NCI-H2081 (cell line): ENCODE measurements at regions not wholly inside any gene's neighbourhood (a gene's known extent, or its start where the extent isn't known, plus 50 kb on each side); places are given as distances from the start of the nearest gene placed in this dataset.

ENCODE experiments used
- DNase-seq, 2 experiments: peaks; one replicate each; lab custom pipeline; 2025; lab: John Stamatoyannopoulos, UW

DNA sequence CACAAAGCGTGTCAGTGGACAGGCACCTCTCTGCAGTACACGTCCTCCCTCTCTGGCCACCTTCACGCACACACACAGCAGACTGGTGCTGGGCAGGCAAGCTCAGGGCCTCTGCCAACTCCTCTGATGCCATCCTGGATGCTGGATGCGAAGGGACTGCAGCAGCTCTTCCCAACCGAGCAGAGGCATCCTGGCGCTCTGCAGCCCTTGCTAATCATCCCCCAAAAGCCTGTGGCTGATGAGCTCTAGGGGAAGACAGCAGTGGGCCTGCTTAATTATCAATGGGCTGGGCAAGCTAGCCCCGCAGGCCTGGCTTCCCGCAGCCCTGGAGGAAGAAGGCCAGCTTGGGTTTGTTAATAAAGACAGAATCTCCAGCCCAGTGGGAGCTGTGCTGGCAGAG, 71.3 kb upstream of the TEX51 start:
- no peak for DNase-seq

DNA sequence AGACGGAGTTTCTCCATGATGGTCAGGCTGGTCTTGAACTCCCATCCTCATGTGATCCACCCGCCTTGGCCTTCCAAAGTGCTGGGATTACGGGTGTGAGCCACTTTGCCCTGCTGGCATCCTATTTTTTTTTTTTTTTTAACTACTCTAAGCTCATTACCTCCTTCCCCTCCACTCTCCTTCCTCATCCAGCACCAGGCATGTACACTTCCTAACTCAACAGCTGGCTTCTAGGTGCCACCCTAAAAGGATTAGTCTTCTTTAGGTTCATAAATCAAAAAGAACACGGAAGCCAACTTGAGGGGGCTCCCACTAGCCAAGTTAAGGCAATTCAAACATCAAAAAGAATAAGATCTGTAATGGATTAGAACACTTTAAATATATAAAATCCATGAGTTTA, 70.6 kb upstream of the TEX51 start:
- no peak for DNase-seq

DNA sequence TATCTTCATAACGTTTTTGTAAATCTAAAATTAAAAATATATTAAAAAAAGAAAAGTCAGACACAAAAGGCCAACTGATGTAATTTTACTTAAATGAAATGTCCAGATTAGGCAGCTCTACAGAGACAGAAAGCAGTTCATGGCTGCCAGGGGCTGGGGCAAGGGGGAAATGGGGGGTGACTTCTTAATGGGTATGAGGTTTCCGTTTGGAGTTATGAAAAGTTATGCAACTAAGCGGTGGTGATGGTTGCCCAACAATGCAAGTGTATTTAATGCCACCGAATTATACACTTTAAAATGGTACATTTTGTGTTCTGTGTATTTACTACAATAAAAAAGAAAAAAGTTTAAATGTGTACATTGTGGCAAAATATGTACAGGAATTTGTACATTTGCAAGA, 70.2 kb upstream of the TEX51 start:
- no peak for DNase-seq

DNA sequence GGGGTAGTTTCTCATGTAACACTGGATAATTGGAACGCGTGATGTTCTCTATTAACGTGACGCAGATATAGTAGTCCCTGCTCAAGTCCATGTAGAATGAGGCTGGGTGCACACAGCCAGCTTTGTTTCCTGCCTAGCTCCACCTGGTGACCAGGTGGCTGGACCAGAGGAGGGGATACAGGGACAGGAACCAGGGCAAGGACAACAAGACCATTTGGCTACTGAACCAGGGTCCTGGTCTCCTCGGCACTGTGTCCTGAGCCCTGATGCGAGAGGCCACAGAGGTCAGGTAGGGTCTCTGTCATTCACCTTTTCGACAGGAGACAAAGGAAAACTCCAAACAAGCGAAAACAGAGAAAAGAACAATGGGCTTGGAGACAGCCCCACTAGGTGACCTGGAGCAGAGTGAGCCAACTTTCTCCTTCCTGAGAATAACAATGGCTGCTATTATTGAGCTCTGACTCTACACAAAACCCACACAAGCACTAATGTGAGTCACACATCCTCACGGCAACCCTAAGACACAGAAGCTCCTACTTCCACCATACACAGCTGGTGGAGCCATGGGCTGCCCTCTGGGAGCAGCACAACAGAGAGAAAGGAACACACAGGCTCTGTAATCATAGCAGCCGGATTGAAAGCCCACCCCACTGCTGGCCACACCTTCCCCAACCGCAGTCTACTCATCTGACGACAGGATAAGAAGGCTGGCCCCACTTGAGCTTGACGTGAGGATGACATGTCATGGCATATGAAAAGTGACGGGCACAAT, 67.3 kb upstream of the TEX51 start:
- no peak for DNase-seq

DNA sequence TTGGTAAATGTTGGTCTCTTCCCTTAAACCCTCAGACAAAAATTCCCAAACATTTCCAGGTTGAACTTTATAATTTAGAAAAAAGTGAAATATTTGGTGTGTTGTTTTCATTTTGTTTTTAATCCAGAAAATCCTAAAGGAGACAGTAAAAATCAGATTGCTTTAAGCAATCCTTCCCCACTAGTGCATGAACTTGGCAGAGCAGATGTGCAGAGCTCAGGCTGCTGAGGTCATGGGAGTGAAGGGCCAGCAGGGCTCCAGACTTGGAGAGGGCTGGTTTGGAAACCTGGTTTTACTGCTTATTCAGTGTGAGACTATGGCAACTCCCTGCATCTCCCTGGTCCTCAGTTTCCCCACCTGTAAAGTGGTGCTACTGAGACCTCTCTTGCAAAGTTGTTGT, 66.7 kb upstream of the TEX51 start:
- DNase-seq = no peak

DNA sequence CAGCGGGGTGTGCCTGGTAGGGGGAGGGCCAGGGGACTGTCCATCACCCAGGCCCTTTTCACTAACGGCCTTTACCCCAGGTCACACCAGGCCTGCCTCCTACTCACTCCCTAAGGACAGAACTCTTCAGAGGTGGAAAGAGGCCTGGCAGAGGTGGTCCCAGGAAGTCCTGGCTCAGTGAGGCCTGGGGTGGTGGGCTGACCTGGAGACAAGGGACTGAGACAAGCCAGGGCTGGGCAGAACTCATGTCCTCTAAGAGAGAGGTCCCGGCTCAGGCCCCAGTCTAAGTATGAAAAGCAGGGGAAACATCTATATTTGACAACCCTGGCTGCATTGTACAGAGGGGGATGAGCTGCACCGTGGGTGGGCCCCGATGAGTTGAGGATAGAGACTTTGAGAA, 65.9 kb upstream of the TEX51 start:
- no peak for DNase-seq

DNA sequence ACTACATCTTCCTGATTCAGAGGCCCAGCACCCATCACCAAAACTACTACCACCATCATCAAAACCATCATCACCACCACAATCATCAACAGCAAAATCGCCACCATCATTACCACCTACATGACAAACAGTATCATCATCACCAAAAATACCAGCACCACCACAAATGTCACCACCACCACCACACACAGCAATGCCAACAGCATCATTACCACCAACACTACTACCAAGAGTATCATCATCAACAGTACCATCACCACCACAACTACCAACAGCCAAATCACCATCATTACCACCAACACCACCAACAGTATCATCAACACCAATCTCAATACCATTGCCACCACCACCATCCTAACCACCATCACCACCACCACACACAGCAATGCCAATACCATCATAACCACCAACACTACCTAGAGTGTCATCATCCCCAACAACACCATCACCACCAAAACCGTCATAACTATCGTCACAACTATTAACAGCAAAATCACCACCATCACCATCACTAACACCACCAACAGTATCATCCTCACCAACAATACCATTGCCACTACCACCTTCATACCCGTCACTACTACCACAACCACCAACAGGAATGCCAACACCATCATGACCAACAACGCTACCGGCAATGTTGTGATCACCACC, 64.6 kb upstream of the TEX51 start:
- DNase-seq = no peak

DNA sequence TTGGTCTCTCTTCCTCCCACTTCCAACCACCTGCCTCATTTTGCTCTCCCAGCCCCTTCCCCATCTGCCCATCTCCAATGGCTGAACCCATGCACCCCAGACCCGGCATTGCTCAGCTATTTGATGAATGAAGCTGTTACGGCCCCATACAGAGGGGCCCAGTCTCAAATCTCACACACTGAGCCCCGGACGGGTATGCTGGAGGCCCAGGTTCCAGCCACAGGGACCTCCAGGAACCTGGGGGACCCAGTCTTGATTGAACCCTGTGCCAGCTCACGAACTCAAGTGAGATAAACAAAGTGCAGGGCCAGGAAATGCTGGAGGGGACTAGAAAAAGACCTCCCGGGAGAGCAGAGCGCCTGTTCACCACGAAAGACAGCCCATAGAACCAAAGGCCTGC, 63.4 kb upstream of the TEX51 start:
- no peak for DNase-seq

DNA sequence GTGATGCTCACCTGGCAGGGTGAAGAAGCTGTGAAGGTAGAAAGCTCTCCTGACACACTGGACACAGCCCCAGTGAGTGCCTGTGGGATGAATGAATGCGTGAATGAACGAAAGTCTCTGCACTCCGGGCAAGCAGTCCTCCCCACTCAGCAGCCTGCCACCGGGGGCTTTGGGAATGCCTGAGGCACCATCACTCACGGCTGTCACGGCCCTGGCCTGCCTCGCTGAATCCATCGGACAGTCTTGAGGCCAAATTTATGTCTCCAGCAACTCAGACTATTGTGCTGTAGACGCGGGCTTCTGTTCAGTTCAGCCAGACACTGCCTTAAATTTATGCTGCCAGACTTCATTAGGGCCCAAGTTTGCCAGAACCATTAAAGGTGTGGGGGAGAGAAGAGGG, 62.9 kb upstream of the TEX51 start:
- DNase-seq = no peak

DNA sequence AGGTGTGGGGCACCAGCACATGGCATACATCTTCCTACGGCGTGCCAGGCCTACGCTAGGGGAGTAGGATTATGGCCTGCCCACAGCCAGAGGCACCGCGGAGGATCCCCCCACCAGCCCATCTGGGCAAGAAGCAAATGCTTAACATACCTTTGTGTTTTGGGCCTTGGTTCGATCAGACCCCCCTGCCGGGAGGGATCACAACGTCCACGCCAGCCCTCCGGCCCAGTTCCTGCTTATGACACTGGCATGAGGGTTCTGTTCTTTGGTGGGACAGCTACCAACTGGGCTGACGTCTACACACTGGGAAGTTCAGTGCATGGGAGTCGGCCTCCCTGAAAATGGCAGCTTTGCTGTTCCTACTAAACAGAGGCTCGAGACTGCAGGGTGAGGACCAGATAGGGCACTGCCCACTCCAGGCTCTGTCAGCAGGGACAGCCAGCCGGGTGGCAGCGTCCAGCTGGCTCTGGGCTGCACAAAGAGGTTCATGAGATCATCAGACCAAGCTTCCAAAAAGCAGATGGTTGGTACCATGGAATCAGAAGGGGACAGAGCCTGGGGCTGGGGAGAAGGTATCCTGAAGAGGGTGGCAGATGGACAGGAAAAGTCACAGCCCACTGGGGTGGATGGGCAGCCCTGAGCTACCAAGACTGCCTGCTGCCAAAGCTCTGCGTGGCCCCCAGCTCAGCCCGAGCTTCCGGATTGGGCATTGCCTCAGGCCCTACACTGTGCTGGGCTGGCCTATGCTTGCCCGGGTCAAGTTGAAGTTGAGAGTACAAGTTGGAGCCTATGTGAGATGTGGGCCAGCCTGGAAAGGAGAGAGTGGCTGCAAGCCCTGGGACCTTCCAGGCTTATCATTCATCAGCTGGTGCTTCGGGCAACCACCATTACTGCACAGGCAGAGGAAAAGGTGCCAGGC, 61.7 kb upstream of the TEX51 start:
- no peak for DNase-seq

DNA sequence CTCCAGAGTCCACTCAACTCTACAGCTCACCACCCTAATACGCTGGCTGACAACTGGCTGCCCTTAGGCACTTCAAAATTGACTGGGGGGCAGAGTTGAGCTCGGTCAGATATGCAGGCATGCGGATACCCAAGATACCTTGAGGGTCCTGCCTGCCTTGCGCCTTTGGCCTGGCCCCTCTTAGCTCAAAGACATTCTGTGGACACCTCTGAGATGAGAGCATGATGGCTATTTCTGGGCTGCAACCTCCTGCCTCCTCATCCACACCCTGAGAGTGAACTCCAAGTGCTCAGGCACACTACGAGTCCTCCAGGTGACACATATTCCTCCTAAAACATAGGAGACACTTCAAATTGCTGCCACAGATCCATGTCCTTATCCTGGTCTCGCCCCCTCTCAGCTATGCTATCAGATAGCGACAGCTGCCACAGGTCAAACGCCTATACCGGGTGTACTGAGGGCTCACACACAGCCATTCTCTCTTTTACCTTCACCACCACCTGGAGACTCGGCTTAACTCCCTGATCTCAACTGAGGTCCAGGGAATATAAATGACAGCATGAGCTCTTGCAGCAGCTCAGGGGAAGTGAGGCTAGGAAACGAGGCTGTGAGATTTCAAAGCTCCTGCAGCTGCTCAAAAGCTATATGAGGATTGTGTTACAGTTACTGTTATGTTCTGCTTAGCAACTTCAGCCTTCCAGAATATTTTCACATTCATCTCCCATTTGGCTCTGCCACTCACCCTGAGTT, 60.5 kb upstream of the TEX51 start:
- no peak for DNase-seq

DNA sequence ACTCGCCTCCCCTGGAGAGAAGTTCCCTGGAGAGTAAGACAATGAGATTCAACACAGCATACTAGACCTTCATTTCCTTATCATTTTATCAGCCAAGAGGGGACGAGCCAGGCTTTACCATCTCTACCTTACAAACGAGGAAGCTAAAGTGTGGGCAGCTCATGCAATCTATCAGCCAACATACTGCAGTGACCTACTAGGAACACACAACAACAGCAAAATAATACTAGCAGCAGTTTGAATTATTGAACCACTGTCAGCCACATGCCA, 60.0 kb upstream of the TEX51 start:
- DNase-seq = no peak

DNA sequence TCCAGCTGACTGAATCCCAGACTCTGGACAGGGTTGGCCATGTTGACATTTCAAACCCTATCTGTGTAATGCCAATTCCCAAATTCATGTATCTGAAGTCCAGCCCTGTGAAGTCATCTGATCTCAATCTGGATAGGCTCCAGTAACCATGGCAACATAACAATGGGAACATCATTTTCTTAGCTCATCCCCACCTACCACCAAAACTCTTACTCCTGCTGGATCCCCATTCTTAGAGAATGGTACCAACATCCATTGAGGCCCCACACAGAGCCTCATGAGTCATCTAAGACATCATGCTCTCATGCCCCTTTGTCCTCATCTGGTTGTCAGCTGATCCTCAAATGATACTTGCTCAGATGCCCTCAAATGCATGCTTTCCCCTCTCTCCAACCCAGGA, 58.9 kb upstream of the TEX51 start:
- no peak for DNase-seq

DNA sequence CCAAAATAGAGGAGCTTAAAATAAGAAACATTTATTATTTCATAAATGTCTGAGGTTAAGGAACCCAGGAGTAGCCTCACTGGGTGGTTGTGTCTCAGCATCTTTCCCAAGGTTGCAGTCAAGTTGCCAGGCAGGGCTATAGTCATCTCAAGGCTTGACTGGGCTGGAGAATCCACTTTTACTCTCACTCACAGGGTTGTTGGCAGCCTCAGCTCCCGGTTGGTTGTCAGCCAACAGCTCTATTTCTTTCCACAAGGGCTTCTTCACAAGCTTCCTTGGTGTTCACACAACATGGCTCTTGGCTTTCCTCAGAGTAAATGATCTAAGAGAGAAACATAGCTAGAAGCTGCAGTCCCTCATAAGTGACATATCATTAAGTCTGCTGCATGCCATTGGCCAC, 55.6 kb upstream of the TEX51 start:
- DNase-seq = no peak

DNA sequence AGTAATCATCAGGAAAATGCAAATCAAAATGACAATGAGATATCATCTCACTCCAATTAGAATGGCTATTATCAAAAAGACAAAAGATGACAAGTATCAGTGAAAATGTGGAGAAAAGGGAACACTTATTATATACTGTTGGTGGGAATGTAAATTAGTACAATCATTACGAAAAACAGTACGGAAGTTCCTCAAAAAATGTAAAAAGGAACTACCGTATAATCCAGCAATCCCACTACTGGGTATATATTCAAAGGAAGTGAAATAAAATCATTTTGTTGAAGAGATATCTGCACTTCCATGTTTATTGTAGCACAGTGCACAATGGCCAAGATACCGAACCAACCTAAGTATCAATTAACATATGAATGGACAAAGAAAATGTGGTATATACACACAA, 52.4 kb upstream of the TEX51 start:
- no peak for DNase-seq
